GM12878 (cell line): ENCODE measurements at regions not wholly inside any gene's neighbourhood (a gene's known extent, or its start where the extent isn't known, plus 50 kb on each side); places are given as distances from the start of the nearest gene placed in this dataset.

Source experiments
- BACH1 ChIP-seq: fragments of 450-650 bp; IDR thresholded peaks from 2 replicates; pipeline ENCODE4 v1.6.1; 2017; ENCODE audit warnings: mild to moderate bottlenecking, borderline replicate concordance
- BCL11A ChIP-seq: IDR thresholded peaks from 2 replicates; pipeline ENCODE4 v1.6.1; 2011; ENCODE audit warnings: low read depth, low read length
- DPF2 ChIP-seq: fragments of 450-650 bp; IDR thresholded peaks from 2 replicates; pipeline ENCODE4 v1.6.1; 2017; ENCODE audit warnings: mild to moderate bottlenecking
- NFYA ChIP-seq: IDR thresholded peaks from 2 replicates; pipeline ENCODE4 v1.6.1; 2011; ENCODE audit warnings: low read depth, mild to moderate bottlenecking, low read length, improper control_type of control experiment, borderline replicate concordance
- TCF7 ChIP-seq: IDR thresholded peaks from 2 replicates; pipeline ENCODE4 v1.6.1; 2014; ENCODE audit warnings: antibody characterized with exemption, borderline replicate concordance
- ZNF217 ChIP-seq: fragments of 450-650 bp; IDR thresholded peaks from 2 replicates; pipeline ENCODE4 v1.6.1; 2017; ENCODE audit warnings: antibody characterized with exemption, mild to moderate bottlenecking
- ZNF274 ChIP-seq: IDR thresholded peaks from one replicate; pipeline ENCODE4 v1.8.0; 2011; ENCODE audit not compliant: insufficient read length, insufficient read depth
- TF ChIP-seq, protein P1 (sequence below): fragments of 150-350 bp; IDR thresholded peaks from 2 replicates; pipeline ENCODE4 v1.6.1; 2014; ENCODE audit warnings: mild to moderate bottlenecking, low read depth, low read length
- TF ChIP-seq, protein P2 (sequence below): fragments of 450-650 bp; IDR thresholded peaks from 2 replicates; pipeline ENCODE4 v1.6.1; 2017; ENCODE audit warnings: low read depth, mild to moderate bottlenecking, moderate library complexity

DNA sequence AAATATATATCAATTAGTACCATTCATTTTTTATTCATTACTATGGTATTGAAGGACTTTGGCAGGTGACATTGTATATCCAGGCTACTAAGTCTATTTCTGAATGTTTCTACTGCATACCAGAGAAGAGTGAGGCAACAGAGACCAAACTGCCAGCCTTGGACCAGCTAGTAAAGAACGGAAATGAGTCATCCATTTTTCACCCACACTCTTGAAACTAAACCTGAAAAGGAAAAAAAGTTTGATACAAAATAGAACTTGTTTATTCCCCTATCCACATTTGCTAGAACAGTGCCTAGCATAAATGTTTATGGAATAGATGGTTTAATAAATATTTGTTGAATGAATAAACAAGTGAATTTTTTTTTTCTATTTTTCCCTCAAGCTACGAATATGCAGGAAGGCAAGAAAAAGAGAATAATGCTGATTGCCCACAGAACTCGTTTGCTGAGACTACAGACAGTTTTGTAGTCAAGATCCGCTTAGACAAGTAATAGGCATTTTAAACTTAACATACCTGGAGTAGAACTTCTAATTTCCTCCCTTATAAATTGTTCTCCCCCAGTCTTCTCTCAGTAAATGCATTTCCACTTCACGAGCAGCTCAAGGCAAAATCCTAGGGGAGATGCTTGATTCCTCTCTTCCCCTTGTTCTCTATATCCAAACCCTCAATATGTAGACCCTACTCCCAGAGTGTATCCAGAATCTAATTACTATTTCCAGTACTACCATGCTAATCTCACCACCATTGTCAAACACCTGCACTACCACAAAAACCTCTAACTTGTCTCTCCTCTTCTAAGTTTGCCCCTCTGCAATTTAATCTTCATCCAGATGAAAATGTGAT, 146.2 kb upstream of the RASA1 start (continued):
- TF ChIP-seq, protein P1, sequence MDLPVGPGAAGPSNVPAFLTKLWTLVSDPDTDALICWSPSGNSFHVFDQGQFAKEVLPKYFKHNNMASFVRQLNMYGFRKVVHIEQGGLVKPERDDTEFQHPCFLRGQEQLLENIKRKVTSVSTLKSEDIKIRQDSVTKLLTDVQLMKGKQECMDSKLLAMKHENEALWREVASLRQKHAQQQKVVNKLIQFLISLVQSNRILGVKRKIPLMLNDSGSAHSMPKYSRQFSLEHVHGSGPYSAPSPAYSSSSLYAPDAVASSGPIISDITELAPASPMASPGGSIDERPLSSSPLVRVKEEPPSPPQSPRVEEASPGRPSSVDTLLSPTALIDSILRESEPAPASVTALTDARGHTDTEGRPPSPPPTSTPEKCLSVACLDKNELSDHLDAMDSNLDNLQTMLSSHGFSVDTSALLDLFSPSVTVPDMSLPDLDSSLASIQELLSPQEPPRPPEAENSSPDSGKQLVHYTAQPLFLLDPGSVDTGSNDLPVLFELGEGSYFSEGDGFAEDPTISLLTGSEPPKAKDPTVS, result no peak
- no peak for TF ChIP-seq NFYA
- peak; percentile 27; the same call in 1 of the 2 replicates for TF ChIP-seq ZNF217
- peak; percentile 21; the same call in 1 of the 2 replicates for TF ChIP-seq BACH1
- TF ChIP-seq TCF7, result no peak
- TF ChIP-seq, protein P2, sequence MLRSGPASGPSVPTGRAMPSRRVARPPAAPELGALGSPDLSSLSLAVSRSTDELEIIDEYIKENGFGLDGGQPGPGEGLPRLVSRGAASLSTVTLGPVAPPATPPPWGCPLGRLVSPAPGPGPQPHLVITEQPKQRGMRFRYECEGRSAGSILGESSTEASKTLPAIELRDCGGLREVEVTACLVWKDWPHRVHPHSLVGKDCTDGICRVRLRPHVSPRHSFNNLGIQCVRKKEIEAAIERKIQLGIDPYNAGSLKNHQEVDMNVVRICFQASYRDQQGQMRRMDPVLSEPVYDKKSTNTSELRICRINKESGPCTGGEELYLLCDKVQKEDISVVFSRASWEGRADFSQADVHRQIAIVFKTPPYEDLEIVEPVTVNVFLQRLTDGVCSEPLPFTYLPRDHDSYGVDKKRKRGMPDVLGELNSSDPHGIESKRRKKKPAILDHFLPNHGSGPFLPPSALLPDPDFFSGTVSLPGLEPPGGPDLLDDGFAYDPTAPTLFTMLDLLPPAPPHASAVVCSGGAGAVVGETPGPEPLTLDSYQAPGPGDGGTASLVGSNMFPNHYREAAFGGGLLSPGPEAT, result peak; percentile 67; the same call in 1 of the 2 replicates
- peak; percentile 92 for TF ChIP-seq DPF2
- TF ChIP-seq BCL11A, result peak; percentile 65; the same call in 1 of the 2 replicates
- no peak for TF ChIP-seq ZNF274
